WI38 (cell line): ENCODE measurements at regions not wholly inside any gene's neighbourhood (a gene's known extent, or its start where the extent isn't known, plus 50 kb on each side); places are given as distances from the start of the nearest gene placed in this dataset.
A peak's percentile ranks its signal among the peaks of the same experiment; 100 is the strongest.

Source experiments
- H3K4me3 ChIP-seq: 2 replicates; pipeline ENCODE4 v1.5.1; 2011; ENCODE audit warnings: low read depth, mild to moderate bottlenecking, control low read depth, low read length
- CTCF ChIP-seq: IDR thresholded peaks from 2 replicates; pipeline ENCODE4 v1.5.1; 2012; ENCODE audit warnings: low read depth, mild to moderate bottlenecking, control low read depth, low read length

- peak; percentile 15; the same call in 1 of the 2 replicates for TF ChIP-seq CTCF
- H3K4me3 ChIP-seq, result no peak overlapping the region
These were observed 252.1 kb upstream of the N4BP1 start for GRCh38 chr16:48862087-48862532.

DNA sequence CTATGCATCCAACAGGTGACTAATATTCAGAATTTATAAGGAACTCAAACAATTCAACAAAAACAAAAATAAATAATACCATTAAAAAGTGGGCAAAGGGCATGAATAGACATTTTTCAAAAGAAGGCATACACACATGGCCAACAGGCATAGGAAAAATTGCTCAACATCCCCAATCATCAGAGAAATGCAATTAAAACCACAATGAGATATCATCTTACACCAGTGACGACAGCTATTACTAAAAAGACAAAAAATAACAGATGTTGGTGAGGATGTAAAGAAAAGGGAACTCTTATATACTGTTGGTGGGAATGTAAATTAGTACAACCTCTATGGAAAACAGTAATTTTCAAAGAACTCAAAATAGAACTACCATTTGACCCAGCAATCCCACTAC lies 250.4 kb upstream of the N4BP1 start:
- TF ChIP-seq CTCF, result no peak
- no peak overlapping the region for H3K4me3 ChIP-seq

DNA sequence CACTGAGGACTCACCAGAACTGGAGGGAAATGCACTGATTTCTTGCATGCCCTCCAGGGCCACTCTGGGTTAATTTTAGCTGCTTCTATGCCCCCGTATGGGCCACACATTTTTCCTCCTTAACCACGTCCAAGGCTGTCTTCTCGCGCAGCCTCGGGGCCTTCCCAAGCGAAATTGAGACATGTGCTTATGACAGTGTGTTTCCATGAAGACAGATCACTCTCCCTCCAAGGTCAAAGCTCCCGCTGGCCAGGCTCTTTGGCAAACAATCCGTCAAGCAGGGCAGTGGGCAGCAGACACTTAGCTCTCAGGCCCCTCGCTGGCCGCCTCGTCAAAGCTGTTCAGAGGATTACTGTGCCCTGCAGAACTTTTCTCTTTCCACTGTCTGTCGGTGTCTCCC lies 243.0 kb upstream of the N4BP1 start:
- no peak overlapping the region for H3K4me3 ChIP-seq
- no peak for TF ChIP-seq CTCF

GRCh38 chr16:48852458-48852857 lies 242.5 kb upstream of the N4BP1 start:
- TF ChIP-seq CTCF, result no peak
- H3K4me3 ChIP-seq, result no peak overlapping the region

DNA sequence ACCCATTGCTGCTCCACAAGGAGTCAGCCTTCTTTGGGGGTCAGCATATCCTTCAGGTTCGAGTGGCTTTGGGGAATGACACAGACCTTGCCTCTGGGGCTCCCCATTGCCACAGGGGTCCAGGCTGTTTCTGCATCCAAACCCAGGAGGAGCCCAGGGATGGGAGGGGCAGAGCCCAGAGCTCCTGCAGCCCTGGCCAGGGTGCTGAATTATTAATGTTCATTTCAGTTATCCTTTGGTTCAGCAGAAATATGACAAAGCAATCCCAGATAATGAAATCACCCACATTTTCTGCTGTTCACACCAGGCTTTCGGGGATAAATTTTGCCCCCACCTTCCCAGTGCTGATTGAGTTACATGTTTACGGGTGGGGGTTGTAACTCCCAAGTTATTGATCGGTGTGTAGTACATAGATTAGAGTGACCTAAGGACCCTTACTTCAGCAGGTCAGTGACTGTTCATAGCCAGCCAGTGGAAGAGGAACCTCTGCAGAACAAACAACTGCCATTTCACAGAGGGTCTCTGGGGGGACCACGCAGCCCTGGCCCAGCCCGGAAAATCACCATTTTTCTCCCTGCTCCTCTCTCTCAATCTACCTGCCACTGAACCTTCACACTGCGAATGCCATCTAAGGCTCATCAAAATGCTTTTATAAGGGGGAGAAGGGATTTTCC lies 240.3 kb upstream of the N4BP1 start:
- H3K4me3 ChIP-seq, result no peak overlapping the region
- TF ChIP-seq CTCF, result no peak

DNA sequence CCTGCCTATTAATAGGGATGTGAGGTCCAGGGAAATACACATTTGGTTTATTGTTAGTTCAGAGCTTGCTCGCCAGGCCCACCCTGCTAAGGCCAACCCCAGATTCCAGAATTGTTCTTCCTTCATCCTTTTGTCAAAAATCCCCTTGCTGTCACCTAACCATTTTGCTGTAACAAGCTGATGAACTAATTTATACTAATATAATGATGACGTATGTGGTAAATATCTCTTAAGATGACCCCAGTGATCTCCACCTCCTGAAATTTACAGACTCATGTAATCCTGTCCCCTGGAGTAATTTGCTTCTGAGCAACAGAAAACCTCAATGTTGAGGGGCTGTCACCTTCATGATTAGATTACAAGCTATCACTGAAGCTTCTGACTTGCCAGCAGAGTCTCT lies 236.3 kb upstream of the N4BP1 start:
- H3K4me3 ChIP-seq, result no peak overlapping the region
- no peak for TF ChIP-seq CTCF

- no peak for TF ChIP-seq CTCF
- no peak overlapping the region for H3K4me3 ChIP-seq
These were observed 235.3 kb upstream of the N4BP1 start for GRCh38 chr16:48845261-48845660.
